ENCODE measurements at regions not wholly inside any gene's neighbourhood (a gene's known extent, or its start where the extent isn't known, plus 50 kb on each side); places are given as distances from the start of the nearest gene placed in this dataset.

DNA sequence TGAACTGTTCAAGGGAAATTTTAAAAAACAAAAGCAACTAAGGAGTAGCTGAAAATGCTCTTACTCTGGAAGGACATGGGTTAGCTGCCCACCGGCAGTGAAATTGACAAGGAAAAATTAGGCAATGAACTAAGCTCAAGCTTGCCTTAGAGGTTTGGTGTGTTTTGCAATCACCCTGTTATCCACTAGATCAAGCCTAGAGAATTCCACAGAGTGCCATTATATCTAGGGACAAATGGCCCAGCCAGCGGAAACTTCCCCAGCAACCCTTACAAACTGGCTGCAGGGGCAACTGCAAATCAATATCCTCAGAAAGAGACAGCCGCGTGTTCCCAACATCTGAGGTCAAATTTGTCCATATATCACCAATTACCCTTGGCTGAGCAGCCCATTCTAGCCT, 258.2 kb downstream of the SP3 start:
- no peak for TF ChIP-seq CTCF (IDR thresholded peaks at IDR 0.05; ENCODE audit: low read depth, low read length)
- TF ChIP-seq, protein P1, sequence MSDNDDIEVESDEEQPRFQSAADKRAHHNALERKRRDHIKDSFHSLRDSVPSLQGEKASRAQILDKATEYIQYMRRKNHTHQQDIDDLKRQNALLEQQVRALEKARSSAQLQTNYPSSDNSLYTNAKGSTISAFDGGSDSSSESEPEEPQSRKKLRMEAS (IDR thresholded peaks at IDR 0.05; ENCODE audit: low read depth, low read length), result no peak
- TF ChIP-seq POLR2A (IDR thresholded peaks at IDR 0.05; ENCODE audit: extremely low read depth, insufficient read length), result no peak

Data from NB4 (cell line).